8988T (cell line): ENCODE measurements at regions not wholly inside any gene's neighbourhood (a gene's known extent, or its start where the extent isn't known, plus 50 kb on each side); places are given as distances from the start of the nearest gene placed in this dataset.

Source experiments
- DNase-seq: peaks from one replicate; pipeline ENCODE4 v3.0.0; 2011

- DNase-seq = no peak
Measured at GRCh38 chrX:39728852-39729598, 368.7 kb downstream of the BCOR start.

DNA sequence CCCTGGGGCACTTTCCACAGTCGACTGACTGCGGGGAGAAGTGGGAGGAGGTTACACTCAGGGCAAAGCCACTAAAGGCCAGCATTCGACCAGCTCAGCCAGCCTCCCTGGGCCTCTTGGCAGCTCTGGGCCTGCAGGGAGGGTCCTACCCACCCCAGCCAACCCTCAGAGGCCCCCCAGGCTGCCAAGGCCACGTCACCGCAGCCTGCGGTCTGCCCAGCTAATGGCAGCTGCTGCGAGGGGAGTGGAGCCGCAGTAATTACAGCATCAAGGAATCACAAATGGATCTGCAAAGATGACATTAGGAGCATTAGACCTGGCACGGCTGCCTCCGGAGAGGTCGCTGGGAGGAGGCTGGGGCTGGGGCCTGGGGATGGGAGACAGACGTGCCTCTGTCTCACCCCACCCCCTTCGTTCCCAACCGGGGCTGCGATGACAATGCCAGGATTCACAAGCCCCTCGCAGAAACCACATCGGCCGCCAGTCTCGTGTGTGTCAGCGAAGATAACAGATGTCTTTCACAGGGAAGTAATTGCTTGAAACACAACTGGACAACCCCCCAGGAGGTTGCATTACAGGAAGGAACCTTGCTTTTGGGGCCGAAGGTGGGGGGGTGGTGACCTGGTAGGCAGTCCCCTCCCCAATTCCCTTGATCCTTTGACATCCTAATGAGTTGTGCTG lies 367.6 kb downstream of the BCOR start:
- no peak for DNase-seq

DNA sequence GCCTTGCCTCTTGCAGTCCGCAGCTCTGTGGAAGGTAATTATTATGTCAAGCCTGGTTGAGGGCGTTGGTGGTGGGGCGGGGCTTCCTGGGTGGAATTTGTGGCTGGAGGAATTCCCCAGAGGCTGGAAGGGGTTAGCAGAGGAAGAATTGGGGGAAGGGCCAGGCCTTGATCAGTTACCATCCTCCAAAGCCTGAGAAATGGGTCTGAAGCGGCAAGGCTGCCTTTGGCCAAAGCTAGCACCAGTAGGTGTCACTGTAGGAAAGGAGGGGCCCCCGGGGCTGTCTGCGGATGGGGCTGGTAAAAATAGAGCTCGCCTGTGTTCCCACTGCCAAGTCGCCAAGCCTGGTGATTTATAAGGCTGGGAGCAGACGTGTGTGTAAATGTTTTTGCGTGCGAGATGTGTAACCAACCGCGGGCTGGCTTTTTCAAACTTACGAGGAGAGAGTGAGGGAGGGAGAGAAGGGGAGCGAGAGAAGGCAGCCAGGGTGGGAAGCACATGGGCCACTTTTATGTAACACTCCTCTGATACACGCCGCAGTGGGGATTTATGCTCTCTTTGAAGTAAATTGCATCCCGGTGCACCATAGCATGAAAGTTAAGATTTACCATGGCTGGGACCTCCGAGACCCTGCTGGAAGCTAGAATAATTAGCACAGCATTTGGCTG lies 367.0 kb downstream of the BCOR start:
- peak; percentile 84 for DNase-seq

DNA sequence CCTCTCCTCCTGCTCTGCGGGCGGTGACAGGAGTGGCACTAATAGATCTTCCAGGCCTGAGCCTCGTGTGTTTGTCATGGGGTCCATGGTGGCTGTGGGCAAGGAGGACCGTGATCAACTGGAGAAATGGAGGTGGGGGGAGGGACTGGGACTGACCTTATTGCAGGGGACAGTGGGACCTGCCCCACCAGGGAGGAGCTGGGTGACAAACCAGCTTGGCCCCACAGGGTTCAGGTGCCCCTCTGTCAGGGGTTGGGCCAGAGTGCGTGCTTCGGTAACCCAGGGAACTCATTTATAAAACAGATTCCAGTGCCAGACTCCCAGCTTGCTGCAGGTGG lies 366.5 kb downstream of the BCOR start:
- no peak for DNase-seq

- no peak for DNase-seq
Measured at GRCh38 chrX:39731735-39732134, 366.0 kb downstream of the BCOR start.

DNA sequence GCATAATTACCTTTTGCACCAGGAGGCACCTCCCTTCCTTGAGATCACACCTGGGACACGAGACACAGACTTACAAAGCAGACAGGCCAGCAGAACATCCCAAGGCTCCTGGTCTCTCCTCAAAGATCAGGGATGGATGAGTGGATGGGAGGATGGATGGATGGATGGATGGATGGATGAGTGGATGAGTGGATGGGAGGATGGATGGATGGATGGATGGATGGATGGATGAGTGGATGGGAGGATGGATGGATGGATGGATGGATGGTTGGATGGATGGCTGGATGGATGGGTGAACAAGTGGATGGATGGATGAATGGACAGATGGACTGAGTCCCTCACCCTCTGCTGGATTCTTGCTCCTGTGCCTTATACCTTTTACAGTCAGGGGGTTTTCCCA lies 364.0 kb downstream of the BCOR start:
- DNase-seq = no peak

DNA sequence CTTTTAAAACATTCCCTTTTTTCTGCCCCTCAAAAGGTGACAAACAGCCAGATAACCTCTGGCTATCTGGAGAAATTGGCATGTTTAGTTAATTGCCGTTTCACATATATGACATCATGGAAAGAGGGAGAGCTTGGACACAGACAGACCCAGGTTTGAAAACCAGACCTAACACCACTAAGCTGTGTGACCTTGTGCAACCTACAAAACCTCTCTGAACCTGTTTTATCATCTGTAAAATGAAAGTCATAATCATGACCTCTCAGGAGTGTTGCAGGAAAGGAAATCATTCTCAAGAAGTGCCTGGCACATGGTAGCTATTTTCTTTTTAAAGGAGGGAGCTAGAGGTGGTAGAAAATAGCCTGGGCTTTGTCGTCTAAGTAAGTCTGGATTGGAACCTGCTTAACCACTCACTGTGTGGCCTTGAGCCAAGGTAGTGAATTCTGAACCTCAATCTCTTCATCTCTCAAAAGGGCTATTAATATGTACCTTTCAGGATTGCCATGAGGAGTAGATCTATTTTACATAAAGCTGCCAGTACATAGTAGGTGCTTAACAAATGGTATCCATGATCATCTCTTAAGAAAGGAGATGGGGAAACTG lies 363.5 kb downstream of the BCOR start:
- no peak for DNase-seq

DNA sequence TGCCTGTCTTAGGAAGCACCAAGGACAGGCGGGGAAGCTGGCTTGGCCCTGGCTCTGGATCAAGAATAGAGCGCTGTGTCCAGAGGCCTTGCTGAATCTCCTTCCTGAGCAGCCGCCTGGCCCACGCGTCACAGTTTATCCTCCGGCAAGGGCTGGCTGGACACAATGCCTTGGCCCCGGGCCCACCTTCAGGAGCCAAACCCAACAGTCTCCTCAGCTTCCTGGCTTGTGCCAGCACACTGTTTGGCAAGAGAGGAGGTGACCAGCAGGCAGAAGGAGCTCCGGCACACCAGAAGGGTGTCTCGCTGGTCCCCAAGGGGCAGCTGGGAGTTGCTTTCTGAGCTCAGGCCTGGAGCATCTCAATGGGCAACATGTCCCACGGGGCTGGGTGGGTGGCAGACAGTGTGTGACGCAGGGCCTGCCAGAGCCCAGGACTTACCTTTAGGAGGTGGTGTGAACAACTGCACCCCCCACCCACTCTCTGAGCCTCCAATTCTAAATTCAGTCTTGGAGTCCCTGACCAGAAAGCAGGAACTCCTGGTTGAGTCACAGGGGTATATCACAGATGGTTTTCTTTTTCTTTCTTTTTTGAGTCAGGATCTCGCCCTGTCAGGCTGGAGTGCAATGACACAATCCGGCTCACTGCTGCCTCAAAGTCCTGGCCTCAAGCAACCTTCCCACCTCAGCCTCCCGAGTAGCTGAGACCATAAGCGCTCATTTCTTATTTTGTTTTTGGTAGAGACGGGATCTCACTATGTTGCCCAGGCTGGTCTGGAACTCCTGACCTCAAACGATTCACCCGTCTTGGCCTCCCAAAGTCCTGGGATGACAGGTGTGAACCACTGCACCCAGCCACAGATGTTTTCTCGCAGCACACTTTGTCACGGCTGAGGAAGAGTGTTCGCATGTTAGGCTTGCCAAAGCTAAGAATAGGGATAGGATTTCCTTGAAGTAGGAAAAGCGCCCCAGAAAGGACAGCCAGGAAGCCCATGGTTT lies 361.2 kb downstream of the BCOR start:
- no peak for DNase-seq

DNA sequence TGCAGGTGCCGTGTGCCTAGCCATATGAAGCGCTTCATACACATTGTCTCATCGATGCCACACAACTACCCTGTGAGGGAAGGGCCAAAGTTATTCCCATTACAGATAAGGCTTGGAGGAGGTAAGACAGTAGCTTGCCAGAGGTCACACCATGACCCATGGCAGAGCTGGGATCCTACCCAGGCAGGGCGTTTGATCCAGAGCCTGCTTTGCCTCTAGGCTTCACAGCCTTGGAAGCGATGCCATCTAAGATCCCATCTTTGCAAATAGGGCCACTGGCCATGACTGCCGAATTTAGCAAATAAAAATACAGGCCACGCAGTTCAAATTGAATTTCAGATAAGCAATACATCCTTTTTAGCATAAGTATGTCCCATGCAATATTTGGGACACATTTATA lies 358.2 kb downstream of the BCOR start:
- no peak for DNase-seq

- DNase-seq = no peak
Measured at GRCh38 chrX:39740078-39740477, 357.7 kb downstream of the BCOR start.

GRCh38 chrX:39741904-39742303 lies 355.9 kb downstream of the BCOR start:
- DNase-seq = no peak

DNA sequence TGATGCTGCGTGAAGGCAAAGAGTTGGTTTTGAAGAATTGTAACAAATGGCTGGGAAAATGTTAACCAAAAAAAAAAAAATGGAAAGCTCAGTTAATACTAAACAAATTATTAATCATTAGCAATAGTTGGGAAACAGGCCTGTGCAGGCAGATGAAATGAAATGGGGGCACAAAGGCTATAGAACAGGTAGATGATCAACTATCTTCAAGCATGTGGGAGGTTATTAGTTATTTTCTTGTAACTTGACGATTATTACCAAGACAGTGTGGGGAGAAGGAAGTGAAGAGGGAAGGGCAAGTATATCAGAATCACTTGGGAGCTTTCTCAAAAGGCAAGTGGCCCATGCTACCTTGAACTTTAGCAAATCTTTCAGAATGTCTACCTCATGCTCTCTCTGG lies 351.9 kb downstream of the BCOR start:
- DNase-seq = no peak

- DNase-seq = no peak
Measured at GRCh38 chrX:39749135-39749534, 348.6 kb downstream of the BCOR start.

- no peak for DNase-seq
Measured at GRCh38 chrX:39749728-39750127, 348.0 kb downstream of the BCOR start.

DNA sequence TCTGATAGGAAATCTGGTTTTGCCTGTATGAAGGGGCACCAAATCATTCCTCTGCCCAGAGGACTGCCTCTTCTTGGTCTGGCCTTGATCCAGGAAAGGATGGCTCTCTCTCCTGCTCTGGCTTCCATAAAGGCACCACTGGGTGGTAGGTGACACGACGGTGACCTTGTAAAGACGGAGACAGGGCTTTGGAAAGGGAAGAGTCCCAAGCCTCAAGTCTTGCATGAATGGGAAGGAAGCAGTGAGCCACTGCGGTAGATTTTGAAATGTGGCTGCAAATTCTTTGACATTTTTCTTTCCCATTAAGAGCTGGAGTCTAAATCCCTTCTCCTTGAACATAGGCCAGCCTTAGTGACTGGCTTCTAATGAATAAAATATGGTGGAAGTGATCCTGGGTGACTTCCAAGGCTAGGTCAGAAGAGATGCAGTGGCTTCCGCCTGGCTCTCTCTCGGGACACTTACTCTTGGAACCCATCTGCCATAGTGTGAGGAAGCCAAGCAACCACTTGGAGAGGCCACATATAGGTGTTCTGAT lies 347.4 kb downstream of the BCOR start:
- no peak for DNase-seq

- DNase-seq = no peak
Measured at GRCh38 chrX:39750848-39751247, 346.9 kb downstream of the BCOR start.

DNA sequence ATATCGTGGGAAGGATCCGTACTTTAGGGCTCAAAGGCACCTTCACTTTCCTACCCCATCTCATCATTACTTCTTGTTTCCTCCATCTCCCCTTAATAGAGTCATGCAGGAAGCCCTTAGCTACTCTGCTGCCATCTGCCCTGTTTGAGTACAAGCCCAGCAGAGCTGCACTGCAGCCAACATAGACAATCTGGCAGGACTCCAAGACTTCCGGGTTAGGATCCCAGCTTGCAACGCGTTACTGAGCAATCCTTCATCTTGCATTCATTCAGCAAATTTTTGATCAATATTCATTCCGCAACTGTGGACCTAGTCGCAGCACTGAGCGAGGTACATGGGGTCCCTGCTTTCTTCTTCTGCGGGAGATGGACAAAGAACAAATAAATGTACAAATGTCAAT lies 344.9 kb downstream of the BCOR start:
- no peak for DNase-seq

DNA sequence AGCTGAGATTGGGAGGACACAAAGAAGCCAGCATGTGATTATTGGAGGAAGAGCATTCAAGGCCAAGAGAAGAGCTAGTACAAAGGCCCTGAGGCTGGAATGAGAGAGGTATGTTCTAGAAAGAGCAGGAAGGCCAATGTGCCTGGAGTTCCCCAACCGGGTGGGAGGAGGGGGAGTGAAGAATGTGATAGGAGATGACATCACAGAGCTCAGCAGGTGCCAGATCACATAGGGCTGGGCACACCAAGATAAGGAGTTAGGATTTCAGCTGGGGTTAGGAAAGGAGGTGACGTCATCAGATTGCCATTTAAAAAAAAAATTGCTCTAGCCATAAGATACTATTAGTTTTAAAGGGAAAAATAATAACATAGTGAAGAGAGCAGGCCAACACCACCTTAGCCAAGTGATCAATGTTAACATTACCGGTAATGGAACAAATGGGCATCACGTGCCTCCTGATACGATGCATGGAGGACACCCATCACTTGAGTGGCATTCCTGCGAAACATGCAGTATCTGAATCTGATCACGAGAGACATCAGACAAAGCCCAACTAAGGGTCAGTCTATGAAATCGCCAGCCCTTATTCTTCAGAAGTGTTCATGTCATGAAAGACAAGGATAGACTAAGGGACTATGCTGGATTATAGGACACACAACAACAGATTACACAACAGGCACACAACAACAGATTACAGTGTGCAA lies 344.3 kb downstream of the BCOR start:
- no peak for DNase-seq

DNA sequence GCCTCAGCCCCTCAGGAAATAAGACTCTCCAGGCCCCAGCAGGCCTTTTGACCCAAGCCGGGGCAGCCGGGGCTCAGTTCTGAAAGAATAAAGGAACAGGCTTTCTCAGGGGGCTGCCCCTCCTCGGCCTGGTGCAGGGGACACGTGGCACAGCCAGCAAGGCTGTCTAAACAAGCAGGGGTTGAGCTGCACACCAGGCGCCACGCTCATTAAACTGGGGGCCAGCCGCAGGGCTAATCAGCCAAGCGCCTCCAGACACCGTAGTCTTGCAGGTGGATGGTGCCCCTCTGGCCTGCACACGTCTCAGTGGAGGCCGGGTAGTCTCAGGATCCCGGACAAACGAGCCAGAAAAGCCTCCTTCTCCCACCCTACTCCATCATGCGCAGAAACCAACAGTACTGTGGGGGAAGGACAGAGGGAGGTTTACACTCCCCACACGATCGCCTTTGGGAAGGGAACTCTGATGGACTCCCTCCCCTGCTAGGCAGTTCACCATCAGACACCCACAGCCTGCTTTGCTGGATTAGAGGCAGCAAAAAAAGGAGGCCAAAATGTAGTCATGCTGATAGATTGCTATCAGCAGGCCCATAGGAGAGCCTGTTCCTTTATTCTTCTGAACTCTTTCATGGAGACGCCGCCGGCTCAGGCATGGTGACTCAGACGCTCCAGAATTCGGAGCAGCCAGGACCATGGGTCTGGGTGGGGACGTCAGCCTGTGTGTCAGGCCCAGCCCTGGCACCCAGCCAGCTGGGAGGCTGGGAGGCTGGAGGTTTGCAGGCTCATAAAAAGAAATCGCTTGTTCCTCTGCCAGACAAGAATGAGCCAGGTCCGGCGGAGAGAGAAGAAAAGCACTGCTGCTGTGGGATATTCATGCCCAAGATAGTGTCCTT lies 342.4 kb downstream of the BCOR start:
- DNase-seq = peak; percentile 73

- DNase-seq = no peak
Measured at GRCh38 chrX:39756086-39756883, 341.5 kb downstream of the BCOR start.
